ENCODE measurements at regions not wholly inside any gene's neighbourhood (a gene's known extent, or its start where the extent isn't known, plus 50 kb on each side); places are given as distances from the start of the nearest gene placed in this dataset.
"Not testable (repeated sequence)": the region's sequence is repeated elsewhere in the genome, so short reads cannot be mapped to it uniquely, and the experiment has no call there.

DNA sequence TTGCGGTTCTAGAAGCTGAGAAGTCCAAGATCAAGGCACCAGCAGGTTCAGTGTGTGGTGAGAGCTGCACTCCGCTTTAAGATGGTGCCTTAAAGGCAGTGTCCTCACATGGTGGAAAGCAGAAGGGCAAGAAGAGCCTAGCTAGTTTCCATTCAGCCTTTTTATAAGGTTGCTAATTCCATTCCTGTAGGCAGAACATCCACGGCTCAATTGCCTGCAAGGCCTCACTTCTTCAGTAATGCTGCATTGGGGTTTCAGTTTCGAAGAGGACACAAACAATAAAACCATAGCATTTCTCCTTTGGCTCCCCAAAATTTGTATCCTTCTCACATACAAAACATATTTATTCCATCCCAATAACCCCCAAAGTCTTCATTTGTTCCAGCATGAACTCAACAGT, 109.5 kb upstream of the KCND2 start:
- no peak for DNase-seq

DNA sequence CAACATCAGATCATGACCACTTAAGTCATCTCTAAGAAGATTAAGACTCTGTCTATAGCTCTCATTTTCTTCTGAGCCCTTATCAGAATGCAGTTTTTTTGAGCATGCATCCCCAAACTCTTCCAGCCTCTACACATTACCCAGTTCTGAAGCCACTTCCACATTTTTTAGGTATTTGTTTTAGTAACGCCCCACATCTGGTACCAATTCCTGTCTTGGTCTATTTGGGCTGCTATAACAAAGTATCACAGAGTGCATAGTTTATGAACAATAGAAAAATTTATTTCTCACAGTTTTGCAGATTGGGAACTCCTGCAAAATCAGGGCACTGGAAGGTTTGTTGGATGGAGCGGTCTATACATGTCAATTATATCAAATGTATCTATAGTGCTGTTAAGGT, 107.7 kb upstream of the KCND2 start:
- DNase-seq: no peak

GRCh38 chr7:120168066-120168465, 104.9 kb upstream of the KCND2 start:
- DNase-seq: no peak

- no peak for DNase-seq
Observed at GRCh38 chr7:120169996-120170783, 102.8 kb upstream of the KCND2 start.

DNA sequence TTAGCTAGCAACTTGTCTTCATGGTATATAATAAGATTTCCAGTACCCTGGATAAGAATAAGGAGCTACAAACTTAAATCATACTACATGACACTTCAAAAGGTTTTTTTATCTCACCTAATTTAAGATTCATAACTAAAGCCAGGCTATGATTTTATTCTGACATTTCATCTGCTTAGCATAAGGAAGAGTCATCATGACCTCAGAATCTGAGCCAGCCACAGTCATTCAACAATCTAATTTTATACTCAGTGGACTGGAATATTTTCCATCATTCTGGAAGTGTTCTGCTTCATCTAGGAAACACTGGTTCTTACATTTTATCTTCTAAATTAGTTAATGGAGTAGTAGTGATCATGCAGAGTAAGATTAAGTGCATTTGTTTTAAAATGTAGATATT, 102.1 kb upstream of the KCND2 start:
- no peak for DNase-seq

DNA sequence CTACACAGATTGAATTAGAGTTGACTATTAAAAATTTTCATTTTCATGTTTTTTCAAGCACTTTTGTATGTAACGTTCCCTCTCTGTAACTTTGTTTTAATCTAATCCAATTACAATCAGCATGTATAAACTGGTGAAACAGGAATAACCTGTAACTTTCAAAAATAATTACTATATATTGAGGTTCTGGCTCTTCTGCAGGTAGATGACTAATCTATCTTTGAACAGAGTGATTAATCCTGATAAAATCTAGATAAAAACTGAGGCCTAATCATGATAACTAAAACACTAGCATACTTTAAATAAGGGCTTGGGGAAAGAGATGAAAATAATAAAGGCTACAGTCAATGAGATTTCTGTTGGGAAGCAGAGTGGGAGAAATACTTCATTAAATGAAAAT, 101.6 kb upstream of the KCND2 start:
- DNase-seq: no peak

- no peak for DNase-seq
Observed at GRCh38 chr7:120180221-120180620, 92.8 kb upstream of the KCND2 start.

DNA sequence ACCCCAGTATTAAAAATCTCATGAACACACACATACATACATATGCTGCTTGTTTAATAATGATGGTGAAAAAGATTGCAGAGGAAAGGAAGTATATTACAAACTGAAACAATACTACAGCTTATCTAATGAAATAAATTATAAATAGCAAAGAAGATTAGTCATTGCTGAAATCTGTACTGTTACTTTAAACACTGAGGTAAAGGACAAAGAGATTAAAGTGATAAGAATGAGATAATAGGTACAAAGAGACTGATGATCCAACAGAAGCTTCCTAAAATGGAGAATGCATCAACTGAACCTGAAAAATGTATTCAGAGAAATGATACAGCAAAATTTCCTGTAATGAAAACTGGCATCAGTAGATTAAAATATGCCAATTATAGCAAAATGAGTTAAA, 91.5 kb upstream of the KCND2 start:
- DNase-seq: no peak

GRCh38 chr7:120184866-120185265, 88.1 kb upstream of the KCND2 start:
- no peak for DNase-seq

GRCh38 chr7:120185940-120186682, 86.9 kb upstream of the KCND2 start:
- DNase-seq: no peak

GRCh38 chr7:120186688-120187087, 86.3 kb upstream of the KCND2 start:
- DNase-seq: no peak

DNA sequence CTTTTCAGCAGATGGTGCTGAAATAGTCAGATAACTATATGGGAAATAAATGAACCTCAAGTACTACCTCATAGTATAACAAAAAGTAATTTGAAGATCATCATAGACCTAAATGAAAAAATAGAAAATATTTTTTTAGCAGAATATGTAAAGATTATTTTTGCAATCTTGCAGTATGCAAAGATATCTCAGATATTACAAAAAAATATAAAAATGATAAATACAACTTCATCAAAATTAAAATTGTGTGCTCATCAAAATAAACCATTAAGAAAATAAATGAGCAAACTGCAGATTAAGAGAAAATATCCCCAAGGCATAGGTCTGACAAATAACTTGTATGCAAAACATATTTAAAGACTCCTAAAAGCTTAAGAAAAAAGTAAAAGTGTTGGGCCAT, 83.4 kb upstream of the KCND2 start:
- DNase-seq: no peak

DNA sequence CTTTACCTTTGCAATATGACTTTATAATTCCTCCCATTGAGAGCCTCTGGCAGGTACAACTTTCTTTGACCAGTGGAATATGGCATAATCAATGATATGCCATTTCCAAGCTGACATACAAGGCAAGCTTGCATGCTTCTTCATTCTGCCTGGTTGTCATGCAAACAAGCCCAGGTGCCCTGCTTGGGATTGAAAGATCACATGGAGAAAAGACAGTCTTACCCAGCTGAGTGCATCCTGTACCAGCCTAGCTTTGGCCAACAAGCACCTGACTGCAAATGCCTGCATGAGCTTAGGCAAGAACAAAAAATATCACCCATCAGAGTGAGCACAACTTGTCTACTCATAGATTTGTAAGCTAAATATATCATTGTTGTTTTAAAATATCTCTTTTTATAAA, 82.9 kb upstream of the KCND2 start:
- DNase-seq: no peak

GRCh38 chr7:120190566-120190965, 82.4 kb upstream of the KCND2 start:
- DNase-seq: no peak

GRCh38 chr7:120191423-120191822, 81.6 kb upstream of the KCND2 start:
- DNase-seq: not testable (repeated sequence)

GRCh38 chr7:120201290-120201689, 71.7 kb upstream of the KCND2 start:
- DNase-seq: no peak

- no peak for DNase-seq
Observed at GRCh38 chr7:120205101-120205500, 67.9 kb upstream of the KCND2 start.

- no peak for DNase-seq
Observed at GRCh38 chr7:120207037-120207436, 65.9 kb upstream of the KCND2 start.

DNA sequence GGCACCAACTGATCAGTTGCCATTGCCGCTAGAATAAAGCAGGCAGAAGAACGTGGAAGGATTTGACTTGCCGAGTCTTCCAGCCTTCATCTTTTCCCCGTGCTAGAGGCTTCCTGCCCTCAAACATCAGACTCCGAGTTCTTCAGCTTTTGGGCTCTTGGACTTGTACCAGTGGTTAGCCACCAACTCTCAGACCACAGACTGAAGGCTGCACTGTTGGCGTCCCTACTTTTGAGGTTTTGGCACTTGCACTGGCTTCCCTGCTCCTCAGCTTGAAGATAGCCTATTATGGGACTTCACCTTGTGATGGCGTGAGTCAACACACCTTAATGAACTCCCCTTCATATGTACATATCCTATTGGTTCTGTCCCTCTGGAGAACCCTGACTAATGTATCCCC, 57.3 kb upstream of the KCND2 start:
- DNase-seq: no peak

- no peak for DNase-seq
Observed at GRCh38 chr7:120216947-120217346, 56.0 kb upstream of the KCND2 start.

DNA sequence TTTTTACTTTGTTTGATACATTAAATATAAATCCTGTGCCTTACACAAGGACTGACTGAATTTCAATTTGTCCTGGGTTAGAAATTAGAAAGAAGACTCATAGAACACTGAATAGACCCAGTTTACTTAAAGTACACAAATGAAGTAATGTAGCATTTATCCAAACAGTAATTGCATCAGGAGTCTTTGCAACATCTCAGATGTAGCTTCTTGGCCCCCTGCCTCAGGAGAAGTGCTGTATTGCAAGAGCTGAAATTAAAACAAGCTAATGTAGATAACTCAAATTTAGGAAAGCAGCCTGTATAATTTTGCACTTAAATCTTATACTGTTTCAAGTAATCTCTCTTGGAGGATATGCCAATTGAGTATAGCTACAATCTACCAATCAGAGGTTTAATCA, 54.3 kb upstream of the KCND2 start:
- no peak for DNase-seq

GRCh38 chr7:120221666-120222065, 51.3 kb upstream of the KCND2 start:
- no peak for DNase-seq

Measured in NCI-H345 (cell line).